Vagina (tissue), 2 donors: ENCODE measurements at regions not wholly inside any gene's neighbourhood (a gene's known extent, or its start where the extent isn't known, plus 50 kb on each side); places are given as distances from the start of the nearest gene placed in this dataset.

Source experiments
- DNase-seq, 2 donors: peaks; one replicate each; pipeline ENCODE4 v3.0.0-alpha.2; 2017; ENCODE audit errors: extremely low spot score in 2 of 2
- H3K27ac ChIP-seq: fragments of 200-600 bp; sonication (generic); one replicate; pipeline ENCODE4 v1.5.1; 2019
- H3K27me3 ChIP-seq: fragments of 200-600 bp; sonication (generic); one replicate; pipeline ENCODE4 v1.5.1; 2019
- H3K36me3 ChIP-seq, 2 donors: fragments of 200-600 bp; sonication (generic); one replicate each; pipeline ENCODE4 v1.5.1; 2017 to 2019
- H3K4me1 ChIP-seq: fragments of 200-600 bp; sonication (generic); one replicate; pipeline ENCODE4 v1.5.1; 2019
- H3K4me3 ChIP-seq, 2 donors: fragments of 200-600 bp; sonication (generic); 1 replicate in 1 of 2; 2 replicates in 1 of 2; pipeline ENCODE4 v1.5.1; 2016 to 2019
- H3K9me3 ChIP-seq: fragments of 200-600 bp; sonication (generic); one replicate; pipeline ENCODE4 v1.5.1; 2019
- POLR2A ChIP-seq, 2 donors: fragments of 450-650 bp; IDR thresholded peaks; one replicate each; pipeline ENCODE4 v1.6.1; 2017; ENCODE audit warnings: antibody characterized with exemption in 2 of 2, mild to moderate bottlenecking in 2 of 2, moderate library complexity in 2 of 2
- POLR2AphosphoS5 ChIP-seq, 2 donors: sonication (generic); formaldehyde crosslinking; IDR thresholded peaks; one replicate each; pipeline ENCODE4 v1.9.0; 2017; ENCODE audit warnings: antibody characterized with exemption in 2 of 2, mild to moderate bottlenecking in 2 of 2, low read depth in 1 of 2; ENCODE audit not compliant: insufficient read depth in 1 of 2
- intact Hi-C: fragments of 100-400 bp; cut with DNase I; formaldehyde crosslinking; loops from one replicate; pipeline ENCODE4 v1.15.1; 2023
- TF ChIP-seq, protein P1 (sequence below), 3 experiments: fragments of 450-650 bp in 2 of 3; fragments of 200-600 bp in 1 of 3; sonication (generic) in 1 of 3; IDR thresholded peaks; one replicate each; pipeline ENCODE4 v1.5.1; 2017 to 2019; ENCODE audit warnings: antibody characterized with exemption in 3 of 3, mild to moderate bottlenecking in 2 of 3, moderate library complexity in 2 of 3

DNA sequence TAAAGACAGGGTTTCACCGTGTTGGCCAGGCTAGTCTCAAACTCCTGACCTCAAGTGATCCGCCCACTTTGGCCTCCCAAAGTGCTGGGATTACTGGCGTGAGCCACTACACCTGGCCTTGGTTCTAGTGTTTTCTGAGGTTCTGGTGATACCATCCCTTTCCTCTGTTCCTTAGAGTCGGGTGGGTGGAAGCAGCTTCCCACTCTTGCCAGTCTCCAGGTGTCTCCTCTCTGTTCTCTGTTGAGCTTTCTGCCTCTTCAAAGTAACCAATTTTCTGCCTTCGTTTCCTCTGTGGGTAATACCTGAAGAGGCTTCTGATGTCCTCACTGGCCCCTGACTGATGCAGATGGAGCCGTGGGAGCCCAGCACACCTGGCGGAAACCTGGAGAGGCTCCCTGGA is 53.4 kb upstream of the LHX5 start:
- intact Hi-C loops = no loop called here
- no peak for TF ChIP-seq POLR2AphosphoS5 (IDR thresholded peaks at IDR 0.05; ENCODE audit: insufficient read depth in 1 of 2, low read depth in 1 of 2)
- no peak for TF ChIP-seq POLR2A (IDR thresholded peaks at IDR 0.05)
- TF ChIP-seq, protein P1, sequence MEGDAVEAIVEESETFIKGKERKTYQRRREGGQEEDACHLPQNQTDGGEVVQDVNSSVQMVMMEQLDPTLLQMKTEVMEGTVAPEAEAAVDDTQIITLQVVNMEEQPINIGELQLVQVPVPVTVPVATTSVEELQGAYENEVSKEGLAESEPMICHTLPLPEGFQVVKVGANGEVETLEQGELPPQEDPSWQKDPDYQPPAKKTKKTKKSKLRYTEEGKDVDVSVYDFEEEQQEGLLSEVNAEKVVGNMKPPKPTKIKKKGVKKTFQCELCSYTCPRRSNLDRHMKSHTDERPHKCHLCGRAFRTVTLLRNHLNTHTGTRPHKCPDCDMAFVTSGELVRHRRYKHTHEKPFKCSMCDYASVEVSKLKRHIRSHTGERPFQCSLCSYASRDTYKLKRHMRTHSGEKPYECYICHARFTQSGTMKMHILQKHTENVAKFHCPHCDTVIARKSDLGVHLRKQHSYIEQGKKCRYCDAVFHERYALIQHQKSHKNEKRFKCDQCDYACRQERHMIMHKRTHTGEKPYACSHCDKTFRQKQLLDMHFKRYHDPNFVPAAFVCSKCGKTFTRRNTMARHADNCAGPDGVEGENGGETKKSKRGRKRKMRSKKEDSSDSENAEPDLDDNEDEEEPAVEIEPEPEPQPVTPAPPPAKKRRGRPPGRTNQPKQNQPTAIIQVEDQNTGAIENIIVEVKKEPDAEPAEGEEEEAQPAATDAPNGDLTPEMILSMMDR (IDR thresholded peaks at IDR 0.05) = no peak

GRCh38 chr12:113524495-113524894 is 52.8 kb upstream of the LHX5 start:
- no peak overlapping the region for H3K4me3 ChIP-seq
- no peak overlapping the region for H3K27ac ChIP-seq
- no peaks in the 10 kb centered on the region for H3K4me1 ChIP-seq
- TF ChIP-seq POLR2AphosphoS5 (IDR thresholded peaks at IDR 0.05; ENCODE audit: insufficient read depth in 1 of 2, low read depth in 1 of 2) (no peak), POLR2A (IDR thresholded peaks at IDR 0.05) (no peak)
- TF ChIP-seq, protein P1 (IDR thresholded peaks at IDR 0.05) = no peak
- H3K27me3 ChIP-seq = no peaks in the 10 kb centered on the region
- intact Hi-C loops = no loop called here
- DNase-seq = no peak
- no peaks in the 10 kb centered on the region for H3K9me3 ChIP-seq
- H3K36me3 ChIP-seq = no peaks in the 10 kb centered on the region

More for the DNA sequence above, 53.4 kb upstream of the LHX5 start:
- Histone ChIP-seq H3K4me3 (no peak overlapping the region), H3K9me3 (no peaks in the 10 kb centered on the region), H3K27me3 (no peaks in the 10 kb centered on the region), H3K36me3 (no peaks in the 10 kb centered on the region), H3K27ac (no peak overlapping the region), H3K4me1 (no peaks in the 10 kb centered on the region)
- DNase-seq = no peak

GRCh38 chr12:113521708-113522107 is 50.0 kb upstream of the LHX5 start:
- no peaks in the 10 kb centered on the region for H3K9me3 ChIP-seq
- no peak for DNase-seq
- H3K4me3 ChIP-seq = no peak overlapping the region
- H3K4me1 ChIP-seq = no peaks in the 10 kb centered on the region
- intact Hi-C loops = no loop called here
- no peak overlapping the region for H3K27ac ChIP-seq
- H3K36me3 ChIP-seq = no peaks in the 10 kb centered on the region
- TF ChIP-seq, protein P1 (IDR thresholded peaks at IDR 0.05) = no peak
- TF ChIP-seq POLR2A (IDR thresholded peaks at IDR 0.05) = no peak
- no peak for TF ChIP-seq POLR2AphosphoS5 (IDR thresholded peaks at IDR 0.05; ENCODE audit: insufficient read depth in 1 of 2, low read depth in 1 of 2)
- no peaks in the 10 kb centered on the region for H3K27me3 ChIP-seq
